ENCODE measurements at regions not wholly inside any gene's neighbourhood (a gene's known extent, or its start where the extent isn't known, plus 50 kb on each side); places are given as distances from the start of the nearest gene placed in this dataset.

DNA sequence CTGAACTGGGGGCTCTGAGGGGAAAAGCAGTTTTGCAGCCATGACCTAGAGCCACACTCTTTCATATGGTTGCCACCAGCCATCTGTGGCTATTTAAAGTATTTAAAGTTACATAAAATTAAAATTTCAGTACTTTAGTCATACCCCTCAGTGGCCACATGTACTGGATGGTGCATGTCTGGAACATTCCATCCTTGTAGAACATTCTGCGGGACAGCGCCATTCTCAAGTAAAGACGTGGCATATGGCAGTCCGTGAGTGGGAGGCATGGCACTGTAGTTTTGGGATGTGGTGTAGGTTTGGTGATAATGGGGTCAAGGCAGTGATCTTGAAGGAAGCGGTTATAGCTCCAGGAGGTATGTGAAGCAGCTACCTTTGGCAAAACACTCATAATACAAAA, 61.4 kb upstream of the NFIL3 start:
- 95 to 96% methylated on average over 5 of the region's 5 CpGs for WGBS, 2 donors

DNA sequence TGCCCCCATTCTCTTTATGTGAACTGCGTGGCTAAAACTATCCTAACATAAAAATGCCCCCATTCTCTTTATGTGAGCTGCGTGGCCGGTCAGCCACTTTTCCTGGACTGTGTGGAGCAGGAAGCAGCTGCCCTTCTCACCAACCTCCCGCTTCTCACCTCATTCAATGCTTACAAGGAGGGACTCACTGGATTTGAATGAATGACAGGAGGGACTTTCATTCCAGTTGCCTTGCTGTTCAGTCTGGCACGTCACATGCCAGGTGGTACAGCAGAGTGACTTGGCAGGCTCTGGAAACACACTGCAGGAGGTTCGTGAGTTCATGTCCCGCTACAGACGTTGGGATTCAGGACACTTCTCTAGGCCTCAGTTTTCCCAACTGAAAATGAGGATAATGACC, 60.2 kb upstream of the NFIL3 start:
- peaks cover 0 to 30% (median 20%) of the 10 kb centered on the region in 4 donors for H3K4me1 ChIP-seq
- no peaks in the 10 kb centered on the region for H3K27me3 ChIP-seq
- TF ChIP-seq POLR2AphosphoS5 (IDR thresholded peaks at IDR 0.05) (no peak), POLR2A (IDR thresholded peaks at IDR 0.05) (no peak), EP300 (IDR thresholded peaks at IDR 0.05) (no peak)
- TF ChIP-seq, protein P1, sequence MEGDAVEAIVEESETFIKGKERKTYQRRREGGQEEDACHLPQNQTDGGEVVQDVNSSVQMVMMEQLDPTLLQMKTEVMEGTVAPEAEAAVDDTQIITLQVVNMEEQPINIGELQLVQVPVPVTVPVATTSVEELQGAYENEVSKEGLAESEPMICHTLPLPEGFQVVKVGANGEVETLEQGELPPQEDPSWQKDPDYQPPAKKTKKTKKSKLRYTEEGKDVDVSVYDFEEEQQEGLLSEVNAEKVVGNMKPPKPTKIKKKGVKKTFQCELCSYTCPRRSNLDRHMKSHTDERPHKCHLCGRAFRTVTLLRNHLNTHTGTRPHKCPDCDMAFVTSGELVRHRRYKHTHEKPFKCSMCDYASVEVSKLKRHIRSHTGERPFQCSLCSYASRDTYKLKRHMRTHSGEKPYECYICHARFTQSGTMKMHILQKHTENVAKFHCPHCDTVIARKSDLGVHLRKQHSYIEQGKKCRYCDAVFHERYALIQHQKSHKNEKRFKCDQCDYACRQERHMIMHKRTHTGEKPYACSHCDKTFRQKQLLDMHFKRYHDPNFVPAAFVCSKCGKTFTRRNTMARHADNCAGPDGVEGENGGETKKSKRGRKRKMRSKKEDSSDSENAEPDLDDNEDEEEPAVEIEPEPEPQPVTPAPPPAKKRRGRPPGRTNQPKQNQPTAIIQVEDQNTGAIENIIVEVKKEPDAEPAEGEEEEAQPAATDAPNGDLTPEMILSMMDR (IDR thresholded peaks at IDR 0.05), result no peak
- intact Hi-C loops (cut with DNase I), result no loop called here
- H3K36me3 ChIP-seq, result no peaks in the 10 kb centered on the region
- peak overlapping the region; percentile 62 to 80 (median 70) for H3K27ac ChIP-seq
- 85 to 87% methylated on average over 8 of the region's 8 CpGs for WGBS, 2 donors
- no peaks in the 10 kb centered on the region for H3K9me3 ChIP-seq
- no peak for DNase-seq
- no peak overlapping the region for H3K4me3 ChIP-seq

More for the DNA sequence above, 61.4 kb upstream of the NFIL3 start:
- intact Hi-C loops (cut with DNase I), result no loop called here
- no peak for DNase-seq
- no peak for TF ChIP-seq POLR2A (IDR thresholded peaks at IDR 0.05)
- TF ChIP-seq, protein P1 (IDR thresholded peaks at IDR 0.05), result no peak
- TF ChIP-seq EP300 (IDR thresholded peaks at IDR 0.05), result no peak
- Histone ChIP-seq H3K4me3 (no peak overlapping the region), H3K27me3 (no peaks in the 10 kb centered on the region), H3K36me3 (no peaks in the 10 kb centered on the region), H3K9me3 (no peaks in the 10 kb centered on the region), H3K27ac (peak overlapping the region in 1 of 4 donors; percentile 76), H3K4me1 (peaks cover 0 to 27% (median 20%) of the 10 kb centered on the region in 4 donors)

DNA sequence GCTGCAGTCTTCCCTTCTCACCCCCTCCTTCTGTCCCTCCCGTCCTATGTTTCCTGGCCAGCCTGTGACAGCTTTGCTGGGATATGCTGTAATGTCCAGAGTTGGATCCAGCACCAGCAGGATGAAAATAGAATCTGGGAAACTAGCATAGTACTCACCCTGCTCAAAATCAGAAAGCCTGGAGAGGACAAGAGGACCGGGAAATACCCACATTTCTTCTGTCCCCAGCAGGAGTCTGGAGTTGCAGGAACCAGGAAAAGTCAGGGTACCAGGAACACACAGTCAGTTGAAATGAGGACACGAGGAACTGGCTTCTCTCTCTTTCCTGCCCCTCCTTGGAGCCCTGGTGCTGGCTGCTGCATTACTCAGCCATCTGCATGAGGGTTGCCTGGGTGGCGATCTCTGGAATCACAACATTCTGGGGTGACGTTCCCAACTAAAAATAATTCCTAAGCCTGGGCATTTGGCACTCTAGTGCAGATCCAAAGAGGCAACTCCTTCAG, 59.6 kb upstream of the NFIL3 start:
- intact Hi-C loops (cut with DNase I), result no loop called here
- Histone ChIP-seq H3K4me1 (peaks cover 0 to 30% (median 20%) of the 10 kb centered on the region in 4 donors), H3K36me3 (no peaks in the 10 kb centered on the region), H3K9me3 (no peaks in the 10 kb centered on the region), H3K27ac (peak overlapping the region; percentile 62 to 80 (median 70)), H3K27me3 (no peaks in the 10 kb centered on the region), H3K4me3 (no peak overlapping the region)
- 65 to 74% methylated on average over 5 of the region's 5 CpGs for WGBS, 2 donors
- DNase-seq, result no peak
- TF ChIP-seq EP300 (IDR thresholded peaks at IDR 0.05) (peak in 2 of 4 donors; percentile 76 to 86), POLR2A (IDR thresholded peaks at IDR 0.05) (no peak), POLR2AphosphoS5 (IDR thresholded peaks at IDR 0.05) (peak in 2 of 4 donors; percentile 34 to 67)
- TF ChIP-seq, protein P1 (IDR thresholded peaks at IDR 0.05), result no peak

DNA sequence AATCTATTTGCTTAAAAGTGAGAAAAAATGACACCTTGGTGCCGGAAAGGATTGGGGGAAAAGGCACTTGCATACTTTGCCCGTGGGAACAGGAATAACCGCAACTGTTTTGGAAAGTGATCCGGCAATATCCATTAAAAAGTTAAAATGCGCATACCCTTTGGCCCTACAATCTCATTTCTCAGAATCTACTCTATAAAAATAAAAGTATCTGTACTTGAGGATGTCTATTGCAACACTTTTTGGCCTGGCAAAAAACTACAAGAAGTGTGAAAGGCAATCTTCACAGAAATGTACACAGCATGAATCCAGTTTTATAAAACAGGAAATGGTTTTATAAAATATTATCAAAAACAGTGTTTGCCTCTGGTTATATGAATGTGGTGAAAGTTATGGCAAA, 58.3 kb upstream of the NFIL3 start:
- peak overlapping the region in 1 of 4 donors; percentile 76 for H3K27ac ChIP-seq
- no peaks in the 10 kb centered on the region for H3K36me3 ChIP-seq
- no peaks in the 10 kb centered on the region for H3K9me3 ChIP-seq
- H3K27me3 ChIP-seq, result no peaks in the 10 kb centered on the region
- peaks cover 0 to 30% (median 20%) of the 10 kb centered on the region in 4 donors for H3K4me1 ChIP-seq
- no peak overlapping the region for H3K4me3 ChIP-seq
- 89 to 90% methylated on average over 5 of the region's 5 CpGs for WGBS, 2 donors
- no peak for TF ChIP-seq POLR2A (IDR thresholded peaks at IDR 0.05)
- TF ChIP-seq, protein P1 (IDR thresholded peaks at IDR 0.05), result no peak
- TF ChIP-seq EP300 (IDR thresholded peaks at IDR 0.05), result no peak
- no peak for TF ChIP-seq POLR2AphosphoS5 (IDR thresholded peaks at IDR 0.05)
- intact Hi-C loops (cut with DNase I), result no loop called here
- no peak for DNase-seq

DNA sequence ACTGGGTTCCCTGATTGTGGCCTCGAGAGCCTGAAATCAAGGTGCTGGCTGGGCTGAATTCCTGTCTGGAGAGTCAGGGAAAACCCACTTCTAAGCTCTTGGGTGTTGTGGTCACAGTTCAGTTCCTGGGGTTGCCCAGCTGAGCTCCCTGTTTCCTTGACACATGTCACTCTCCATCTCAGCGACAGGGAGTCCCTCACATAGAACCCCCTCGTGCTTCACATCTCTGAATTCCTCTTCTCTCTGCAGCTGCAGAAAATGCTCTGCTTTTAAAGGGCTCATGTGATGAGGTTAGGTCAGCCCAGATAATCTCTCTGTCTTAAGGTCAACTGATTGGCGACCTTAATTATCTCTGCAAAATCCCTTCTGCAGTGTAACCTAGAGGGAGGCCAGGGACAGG, 53.5 kb upstream of the NFIL3 start:
- Histone ChIP-seq H3K9me3 (no peaks in the 10 kb centered on the region), H3K4me1 (peaks cover 0 to 6% (median 0%) of the 10 kb centered on the region in 4 donors), H3K27me3 (no peaks in the 10 kb centered on the region), H3K27ac (no peak overlapping the region), H3K36me3 (no peaks in the 10 kb centered on the region), H3K4me3 (no peak overlapping the region)
- WGBS, 2 donors, result 60 to 80% methylated on average over 4 of the region's 4 CpGs
- no peak for DNase-seq
- intact Hi-C loops (cut with DNase I), result no loop called here
- no peak for TF ChIP-seq POLR2AphosphoS5 (IDR thresholded peaks at IDR 0.05)
- TF ChIP-seq, protein P1 (IDR thresholded peaks at IDR 0.05), result no peak

All from sigmoid colon (tissue), 6 donors.